ENCODE measurements at regions not wholly inside any gene's neighbourhood (a gene's known extent, or its start where the extent isn't known, plus 50 kb on each side); places are given as distances from the start of the nearest gene placed in this dataset.

DNA sequence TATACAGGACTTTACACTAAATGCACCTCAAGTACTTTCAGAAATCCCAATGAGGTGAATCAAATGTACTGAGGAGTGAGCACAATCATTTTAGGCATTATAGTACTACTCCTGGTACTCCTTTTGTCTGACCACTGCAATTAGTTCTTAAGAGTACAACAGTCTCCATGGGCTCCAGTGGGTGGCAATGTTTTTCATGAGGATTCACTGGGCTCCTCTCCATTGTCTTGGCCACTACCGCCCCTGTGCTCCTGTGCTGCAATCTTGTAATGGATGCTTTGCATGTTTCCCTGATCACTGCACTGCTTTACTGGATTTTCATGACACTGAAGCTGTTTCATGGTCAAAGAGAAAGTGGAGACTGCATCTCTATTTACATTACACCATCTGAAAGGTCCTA lies 268.5 kb upstream of the ZSWIM2 start:
- TF ChIP-seq, protein P1, sequence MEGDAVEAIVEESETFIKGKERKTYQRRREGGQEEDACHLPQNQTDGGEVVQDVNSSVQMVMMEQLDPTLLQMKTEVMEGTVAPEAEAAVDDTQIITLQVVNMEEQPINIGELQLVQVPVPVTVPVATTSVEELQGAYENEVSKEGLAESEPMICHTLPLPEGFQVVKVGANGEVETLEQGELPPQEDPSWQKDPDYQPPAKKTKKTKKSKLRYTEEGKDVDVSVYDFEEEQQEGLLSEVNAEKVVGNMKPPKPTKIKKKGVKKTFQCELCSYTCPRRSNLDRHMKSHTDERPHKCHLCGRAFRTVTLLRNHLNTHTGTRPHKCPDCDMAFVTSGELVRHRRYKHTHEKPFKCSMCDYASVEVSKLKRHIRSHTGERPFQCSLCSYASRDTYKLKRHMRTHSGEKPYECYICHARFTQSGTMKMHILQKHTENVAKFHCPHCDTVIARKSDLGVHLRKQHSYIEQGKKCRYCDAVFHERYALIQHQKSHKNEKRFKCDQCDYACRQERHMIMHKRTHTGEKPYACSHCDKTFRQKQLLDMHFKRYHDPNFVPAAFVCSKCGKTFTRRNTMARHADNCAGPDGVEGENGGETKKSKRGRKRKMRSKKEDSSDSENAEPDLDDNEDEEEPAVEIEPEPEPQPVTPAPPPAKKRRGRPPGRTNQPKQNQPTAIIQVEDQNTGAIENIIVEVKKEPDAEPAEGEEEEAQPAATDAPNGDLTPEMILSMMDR (IDR thresholded peaks at IDR 0.05) = no peak
- TF ChIP-seq POLR2A (IDR thresholded peaks at IDR 0.05) = no peak

All from heart left ventricle (tissue), 13 donors.